Endothelial cell of umbilical vein (primary cell): ENCODE measurements at regions not wholly inside any gene's neighbourhood (a gene's known extent, or its start where the extent isn't known, plus 50 kb on each side); places are given as distances from the start of the nearest gene placed in this dataset.

Source experiments
- BruUV-seq: library from RNA; stranded (reverse); fragments of 400-500 nt; replicated peaks from 2 replicates; lab custom pipeline; 2021; lab: Mats Ljungman, UMichigan
- CTCF ChIA-PET: fragments of 300-600, 350-600 bp; sonication (Branson Sonifier 250); formaldehyde crosslinking; loops from one replicate; lab custom pipeline; 2021; ENCODE audit warnings: antibody characterized with exemption, inconsistent platforms; lab: Charles Lee
- POLR2A ChIA-PET: fragments of 300-600, 350-600 bp; sonication (Branson Sonifier 250); formaldehyde crosslinking; loops from one replicate; lab custom pipeline; 2021; ENCODE audit warnings: antibody characterized with exemption, inconsistent platforms; lab: Charles Lee
- DNase-seq: peaks from one replicate; pipeline ENCODE4 v3.0.0-alpha.2; 2011; ENCODE audit warnings: low read depth, low spot score
- FAIRE-seq: peaks from 2 replicates; lab custom pipeline; 2011; peaks lifted over from hg19 to GRCh38; lab: Jason Lieb, UNC
- H2AFZ ChIP-seq: 2 replicates; pipeline ENCODE4 v1.6.0; 2012; ENCODE audit warnings: low read depth, low read length, control low read depth, inconsistent platforms
- H3K27ac ChIP-seq: 2 replicates; pipeline ENCODE4 v1.5.1; 2011; ENCODE audit warnings: low read depth, mild to moderate bottlenecking, control low read depth, low read length, moderate library complexity; ENCODE audit not compliant: insufficient read depth
- H3K27me3 ChIP-seq, 2 experiments: 2 replicates each; pipeline versions ENCODE4 v1.6.0 to v1.6.1; 2011; ENCODE audit warnings: low read length in 2 of 2, mixed read lengths in 1 of 2; ENCODE audit not compliant: control insufficient read depth in 2 of 2, insufficient read depth in 2 of 2
- H3K36me3 ChIP-seq, 2 experiments: 2 replicates in 1 of 2; 3 replicates in 1 of 2; pipeline ENCODE4 v1.5.1; 2011; ENCODE audit warnings: low read length in 2 of 2, mild to moderate bottlenecking in 1 of 2, moderate library complexity in 1 of 2; ENCODE audit not compliant: control insufficient read depth in 2 of 2, insufficient read depth in 2 of 2; ENCODE audit errors: extremely low read depth in 1 of 2
- H3K4me1 ChIP-seq: 3 replicates; pipeline ENCODE4 v1.5.1; 2011; ENCODE audit warnings: mild to moderate bottlenecking, low read length; ENCODE audit not compliant: control insufficient read depth, insufficient read depth; ENCODE audit errors: extremely low read depth
- H3K4me2 ChIP-seq: 2 replicates; pipeline ENCODE4 v1.6.1; 2011; ENCODE audit warnings: low read length, control low read depth, mixed read lengths; ENCODE audit not compliant: insufficient read depth
- H3K4me3 ChIP-seq, 3 experiments: fragments of 200-600 bp in 1 of 3; sonication (generic), shearing (Covaris generic) in 1 of 3; replicated peaks in 1 of 3; 2 replicates each; pipeline ENCODE4 v1.5.1; 2011 to 2016; ENCODE audit warnings: control low read depth in 3 of 3, low read length in 3 of 3, mild to moderate bottlenecking in 2 of 3, inconsistent platforms in 1 of 3, low read depth in 1 of 3, moderate library complexity in 1 of 3; ENCODE audit not compliant: insufficient read depth in 1 of 3
- H3K79me2 ChIP-seq: 2 replicates; pipeline ENCODE4 v1.6.0; 2012; ENCODE audit warnings: low read length, inconsistent platforms; ENCODE audit not compliant: control insufficient read depth, insufficient read depth
- H3K9ac ChIP-seq: replicated peaks from 2 replicates; pipeline ENCODE3; 2011; ENCODE audit warnings: low read length, control low read depth; ENCODE audit not compliant: insufficient read depth; ENCODE audit errors: extremely low read depth
- H3K9me1 ChIP-seq: replicated peaks from 3 replicates; pipeline ENCODE4 v1.6.0; 2011; ENCODE audit warnings: mild to moderate bottlenecking, low read length; ENCODE audit not compliant: control insufficient read depth, insufficient read depth; ENCODE audit errors: extremely low read depth
- H3K9me3 ChIP-seq: replicated peaks from 2 replicates; pipeline ENCODE4 v1.5.1; 2012; ENCODE audit warnings: low read length, inconsistent platforms; ENCODE audit not compliant: control insufficient read depth, insufficient read depth
- H4K20me1 ChIP-seq: replicated peaks from 2 replicates; pipeline ENCODE3; 2011; ENCODE audit warnings: mild to moderate bottlenecking, low read length; ENCODE audit not compliant: control insufficient read depth, insufficient read depth; ENCODE audit errors: extremely low read depth
- EZH2 ChIP-seq: IDR thresholded peaks from 2 replicates; pipeline ENCODE4 v1.6.1; 2012; ENCODE audit warnings: borderline replicate concordance, low read depth, mild to moderate bottlenecking, moderate library complexity, low read length, inconsistent platforms; ENCODE audit not compliant: severe bottlenecking
- FOS ChIP-seq: IDR thresholded peaks from 2 replicates; pipeline ENCODE4 v1.6.1; 2011; ENCODE audit warnings: mild to moderate bottlenecking, low read length, moderate library complexity, borderline replicate concordance; ENCODE audit not compliant: insufficient read depth
- GATA2 ChIP-seq: IDR thresholded peaks from 2 replicates; pipeline ENCODE4 v1.7.0; 2011; ENCODE audit warnings: low read depth, mild to moderate bottlenecking, moderate library complexity, mixed read lengths, low read length; ENCODE audit not compliant: insufficient read length, insufficient read depth
- JUN ChIP-seq: IDR thresholded peaks from 2 replicates; pipeline ENCODE4 v1.6.1; 2011; ENCODE audit warnings: borderline replicate concordance, low read depth; ENCODE audit not compliant: insufficient read length, insufficient read depth
- MAX ChIP-seq: IDR thresholded peaks from 2 replicates; pipeline ENCODE4 v1.6.1; 2011; ENCODE audit not compliant: insufficient read depth, insufficient read length
- MYC ChIP-seq: IDR thresholded peaks from one replicate; pipeline ENCODE4 v1.6.1; 2011; ENCODE audit warnings: mild to moderate bottlenecking, low read depth, low read length
- POLR2A ChIP-seq: IDR thresholded peaks from 2 replicates; pipeline ENCODE4 v1.6.1; 2012; ENCODE audit warnings: low read depth, mild to moderate bottlenecking, control low read depth, low read length
- POLR2AphosphoS5 ChIP-seq: IDR thresholded peaks from 2 replicates; pipeline ENCODE4 v1.6.1; 2012; ENCODE audit warnings: low read depth, mild to moderate bottlenecking, control low read depth, low read length, moderate library complexity; ENCODE audit not compliant: insufficient read depth
- dilution Hi-C: fragments of 300-500 bp; cut with MboI; formaldehyde crosslinking; loops from one replicate; pipeline ENCODE4 v1.15.0; 2019; ENCODE audit warnings: low sequenced_read_pairs; ENCODE audit not compliant: extremely low pct_ligation_motif_present
- intact Hi-C: fragments of 100-400 bp; cut with micrococcal nuclease; formaldehyde crosslinking; loops from one replicate; pipeline ENCODE4 v1.10.0; 2022
- TF ChIP-seq, protein P1 (sequence below), 2 donors: IDR thresholded peaks; 1 replicate in 1 of 2; 2 replicates in 1 of 2; pipeline ENCODE4 v1.5.1; 2011; ENCODE audit warnings: low read length in 2 of 2, mild to moderate bottlenecking in 2 of 2, moderate library complexity in 2 of 2, control low read depth in 1 of 2, inconsistent platforms in 1 of 2, low read depth in 1 of 2; ENCODE audit not compliant: insufficient read depth in 1 of 2; ENCODE audit errors: extremely low read depth in 1 of 2

- dilution Hi-C loops, result no loop called here
These were observed 800.3 kb downstream of the TUSC7 start for GRCh38 chr3:117509858-117510257.

More at GRCh38 chr3:117509858-117510257, 800.3 kb downstream of the TUSC7 start:
- intact Hi-C loops, result no loop called here
- Histone ChIP-seq H3K4me1 (no peaks in the 10 kb centered on the region), H4K20me1 (no peaks in the 10 kb centered on the region), H3K27me3 (no peaks in the 10 kb centered on the region), H3K79me2 (no peaks in the 10 kb centered on the region), H3K9me1 (no peaks in the 10 kb centered on the region), H2AFZ (no peak overlapping the region), H3K4me2 (no peak overlapping the region), H3K27ac (no peak overlapping the region), H3K4me3 (no peak overlapping the region), H3K9me3 (no peaks in the 10 kb centered on the region), H3K36me3 (no peaks in the 10 kb centered on the region), H3K9ac (no peak overlapping the region)
- ChIA-PET CTCF (no interaction called here), POLR2A (no interaction called here)
- DNase-seq (no peak), FAIRE-seq (no peak)
- no peak for TF ChIP-seq GATA2
- no peak for TF ChIP-seq MYC
- no peak for TF ChIP-seq MAX
- no peak for TF ChIP-seq FOS
- TF ChIP-seq JUN, result no peak
- TF ChIP-seq, protein P1, sequence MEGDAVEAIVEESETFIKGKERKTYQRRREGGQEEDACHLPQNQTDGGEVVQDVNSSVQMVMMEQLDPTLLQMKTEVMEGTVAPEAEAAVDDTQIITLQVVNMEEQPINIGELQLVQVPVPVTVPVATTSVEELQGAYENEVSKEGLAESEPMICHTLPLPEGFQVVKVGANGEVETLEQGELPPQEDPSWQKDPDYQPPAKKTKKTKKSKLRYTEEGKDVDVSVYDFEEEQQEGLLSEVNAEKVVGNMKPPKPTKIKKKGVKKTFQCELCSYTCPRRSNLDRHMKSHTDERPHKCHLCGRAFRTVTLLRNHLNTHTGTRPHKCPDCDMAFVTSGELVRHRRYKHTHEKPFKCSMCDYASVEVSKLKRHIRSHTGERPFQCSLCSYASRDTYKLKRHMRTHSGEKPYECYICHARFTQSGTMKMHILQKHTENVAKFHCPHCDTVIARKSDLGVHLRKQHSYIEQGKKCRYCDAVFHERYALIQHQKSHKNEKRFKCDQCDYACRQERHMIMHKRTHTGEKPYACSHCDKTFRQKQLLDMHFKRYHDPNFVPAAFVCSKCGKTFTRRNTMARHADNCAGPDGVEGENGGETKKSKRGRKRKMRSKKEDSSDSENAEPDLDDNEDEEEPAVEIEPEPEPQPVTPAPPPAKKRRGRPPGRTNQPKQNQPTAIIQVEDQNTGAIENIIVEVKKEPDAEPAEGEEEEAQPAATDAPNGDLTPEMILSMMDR (IDR thresholded peaks at IDR 0.05; ENCODE audit: extremely low read depth in 1 of 2, insufficient read depth in 1 of 2, low read depth in 1 of 2, low read length in 2 of 2), result no peak
- TF ChIP-seq POLR2AphosphoS5, result no peak
- TF ChIP-seq POLR2A, result no peak
- no peak for TF ChIP-seq EZH2
- no TSS peak for BruUV-seq
